HEK293T (cell line): ENCODE measurements at regions not wholly inside any gene's neighbourhood (a gene's known extent, or its start where the extent isn't known, plus 50 kb on each side); places are given as distances from the start of the nearest gene placed in this dataset.

Experiments
- CTCF ChIA-PET: fragments of 350-600 bp; formaldehyde crosslinking; extraction: SDS; loops from one replicate; lab custom pipeline; 2021; ENCODE audit warnings: antibody characterized with exemption, inconsistent platforms; lab: Yijun Ruan, JAX
- POLR2A ChIA-PET: fragments of 350-600 bp; formaldehyde crosslinking; extraction: SDS; loops from one replicate; lab custom pipeline; 2020; ENCODE audit warnings: antibody characterized with exemption, inconsistent platforms; lab: Yijun Ruan, JAX
- DNase-seq: peaks from one replicate; pipeline ENCODE4 v3.0.0; 2012; ENCODE audit warnings: mixed read lengths; ENCODE audit errors: extremely low spot score
- ARNT ChIP-seq: fragments of 450-650 bp; IDR thresholded peaks from 2 replicates; pipeline ENCODE4 v1.6.1; 2017; ENCODE audit warnings: mild to moderate bottlenecking
- BHLHE40 ChIP-seq: fragments of 450-650 bp; IDR thresholded peaks from 2 replicates; pipeline ENCODE4 v1.6.1; 2016; ENCODE audit warnings: mild to moderate bottlenecking, moderate library complexity, borderline replicate concordance
- CTBP1 ChIP-seq: fragments of 450-650 bp; IDR thresholded peaks from 2 replicates; pipeline ENCODE4 v1.6.1; 2016; ENCODE audit warnings: borderline replicate concordance
- ELF4 ChIP-seq: fragments of 450-650 bp; IDR thresholded peaks from 2 replicates; pipeline ENCODE4 v1.6.1; 2017; ENCODE audit warnings: antibody characterized with exemption
- FOXA1 ChIP-seq: fragments of 450-650 bp; IDR thresholded peaks from 2 replicates; pipeline ENCODE4 v1.6.1; 2016; ENCODE audit warnings: mild to moderate bottlenecking
- FOXK2 ChIP-seq: fragments of 450-650 bp; IDR thresholded peaks from 2 replicates; pipeline ENCODE4 v1.6.1; 2016; ENCODE audit warnings: mild to moderate bottlenecking
- FOXM1 ChIP-seq: fragments of 450-650 bp; IDR thresholded peaks from 2 replicates; pipeline ENCODE4 v1.6.1; 2017; ENCODE audit warnings: mild to moderate bottlenecking, borderline replicate concordance
- HDGF ChIP-seq: fragments of 450-650 bp; IDR thresholded peaks from 2 replicates; pipeline ENCODE4 v1.6.1; 2017; ENCODE audit warnings: antibody characterized with exemption, borderline replicate concordance
- L3MBTL2 ChIP-seq: fragments of 450-650 bp; conservative IDR thresholded peaks from 2 replicates; pipeline ENCODE4 v1.6.1; 2016; ENCODE audit warnings: mild to moderate bottlenecking
- LEF1 ChIP-seq: fragments of 450-650 bp; IDR thresholded peaks from 2 replicates; pipeline ENCODE4 v1.6.1; 2017; ENCODE audit warnings: mild to moderate bottlenecking, borderline replicate concordance
- NFRKB ChIP-seq: fragments of 450-650 bp; IDR thresholded peaks from 2 replicates; pipeline ENCODE4 v1.6.1; 2016; ENCODE audit warnings: mild to moderate bottlenecking, moderate library complexity
- SP1 ChIP-seq: fragments of 450-650 bp; IDR thresholded peaks from 2 replicates; pipeline ENCODE4 v1.6.1; 2017
- SUZ12 ChIP-seq: fragments of 450-650 bp; IDR thresholded peaks from 2 replicates; pipeline ENCODE4 v1.6.1; 2016; ENCODE audit warnings: mild to moderate bottlenecking
- TARDBP ChIP-seq: fragments of 450-650 bp; IDR thresholded peaks from 2 replicates; pipeline ENCODE4 v1.6.1; 2016
- ZNF384 ChIP-seq: fragments of 450-650 bp; IDR thresholded peaks from 2 replicates; pipeline ENCODE4 v1.6.1; 2016
- TF ChIP-seq, protein P1 (sequence below): fragments of 450-650 bp; IDR thresholded peaks from 2 replicates; pipeline ENCODE4 v1.6.1; 2016

DNA sequence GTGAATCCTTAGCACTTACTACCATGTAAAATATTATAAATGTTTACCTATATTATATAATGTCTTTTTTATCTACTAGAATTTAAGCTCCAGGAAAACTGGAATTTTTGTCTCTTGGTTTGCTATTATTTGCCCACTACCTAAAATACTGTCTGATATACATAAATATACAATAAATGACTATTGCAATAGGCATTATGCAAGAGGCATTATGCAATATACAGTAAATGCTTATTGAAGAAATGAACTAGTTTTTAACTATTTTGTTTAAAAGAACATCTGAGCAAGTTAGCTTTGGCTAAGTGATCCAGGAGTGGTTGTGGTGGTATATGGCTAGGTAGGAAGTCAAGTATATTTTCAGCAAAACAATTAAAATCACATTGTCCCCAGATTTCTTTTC, 640.2 kb upstream of the PKN2 start:
- no peak for DNase-seq
- ChIA-PET POLR2A (no interaction called here), CTCF (no interaction called here)
- TF ChIP-seq CTBP1 (no peak), NFRKB (no peak), HDGF (no peak), ARNT (no peak), SP1 (no peak), LEF1 (no peak), TARDBP (no peak), BHLHE40 (no peak), FOXM1 (no peak), ZNF384 (no peak), FOXK2 (no peak), ELF4 (no peak), SUZ12 (no peak), L3MBTL2 (no peak), FOXA1 (no peak)
- TF ChIP-seq, protein P1, sequence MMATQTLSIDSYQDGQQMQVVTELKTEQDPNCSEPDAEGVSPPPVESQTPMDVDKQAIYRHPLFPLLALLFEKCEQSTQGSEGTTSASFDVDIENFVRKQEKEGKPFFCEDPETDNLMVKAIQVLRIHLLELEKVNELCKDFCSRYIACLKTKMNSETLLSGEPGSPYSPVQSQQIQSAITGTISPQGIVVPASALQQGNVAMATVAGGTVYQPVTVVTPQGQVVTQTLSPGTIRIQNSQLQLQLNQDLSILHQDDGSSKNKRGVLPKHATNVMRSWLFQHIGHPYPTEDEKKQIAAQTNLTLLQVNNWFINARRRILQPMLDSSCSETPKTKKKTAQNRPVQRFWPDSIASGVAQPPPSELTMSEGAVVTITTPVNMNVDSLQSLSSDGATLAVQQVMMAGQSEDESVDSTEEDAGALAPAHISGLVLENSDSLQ, result no peak

DNA sequence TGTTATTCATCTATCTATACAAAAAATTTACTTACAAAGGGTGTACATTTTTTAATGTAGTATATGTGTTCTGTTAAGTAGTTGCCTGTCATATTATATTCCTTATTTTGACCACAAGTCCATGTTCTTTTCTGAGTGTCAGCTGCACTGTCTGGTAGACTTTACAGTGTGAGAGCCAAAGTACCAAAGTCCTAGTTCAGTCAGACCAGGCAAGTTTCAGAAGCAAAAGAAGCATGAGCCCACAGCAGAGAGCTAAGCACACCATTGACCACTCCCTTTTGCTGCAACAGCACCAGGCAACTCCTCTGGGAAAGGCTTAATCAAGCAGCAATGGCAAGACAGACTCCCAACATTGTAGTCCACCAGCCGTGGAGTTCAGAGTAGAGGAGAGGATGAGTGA, 631.9 kb upstream of the PKN2 start:
- TF ChIP-seq LEF1, result no peak
- TF ChIP-seq HDGF, result no peak
- no peak for TF ChIP-seq BHLHE40
- TF ChIP-seq ELF4, result no peak
- TF ChIP-seq SP1, result no peak
- TF ChIP-seq, protein P1, result no peak
- no peak for TF ChIP-seq TARDBP
- no peak for TF ChIP-seq FOXK2
- TF ChIP-seq CTBP1, result no peak
- TF ChIP-seq L3MBTL2, result no peak
- TF ChIP-seq SUZ12, result no peak
- TF ChIP-seq NFRKB, result no peak
- no peak for TF ChIP-seq FOXA1
- no peak for TF ChIP-seq FOXM1
- no peak for TF ChIP-seq ARNT
- ChIA-PET CTCF (no interaction called here), POLR2A (no interaction called here)
- no peak for DNase-seq

DNA sequence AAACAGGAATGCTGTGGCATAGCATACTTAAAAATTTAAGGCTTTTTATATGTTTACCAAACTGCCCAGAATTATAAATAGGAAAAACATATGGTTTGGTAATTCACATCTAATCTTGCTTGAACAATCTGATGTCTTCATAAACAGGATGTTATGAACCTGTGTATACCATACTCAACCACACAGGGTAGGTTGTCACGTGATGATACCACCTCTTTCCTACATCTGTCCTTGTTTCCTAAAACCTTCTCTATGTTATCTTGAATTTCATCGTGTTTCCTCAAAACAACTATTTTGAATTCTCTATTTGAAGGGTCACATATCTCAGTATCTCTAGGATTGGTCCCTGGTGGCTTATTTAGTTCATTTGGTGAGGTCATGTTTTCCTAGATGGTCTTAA, 631.0 kb upstream of the PKN2 start:
- ChIA-PET CTCF (no interaction called here), POLR2A (no interaction called here)
- DNase-seq, result no peak
- TF ChIP-seq FOXA1 (no peak), ELF4 (no peak), SP1 (no peak), HDGF (no peak), NFRKB (no peak)

DNA sequence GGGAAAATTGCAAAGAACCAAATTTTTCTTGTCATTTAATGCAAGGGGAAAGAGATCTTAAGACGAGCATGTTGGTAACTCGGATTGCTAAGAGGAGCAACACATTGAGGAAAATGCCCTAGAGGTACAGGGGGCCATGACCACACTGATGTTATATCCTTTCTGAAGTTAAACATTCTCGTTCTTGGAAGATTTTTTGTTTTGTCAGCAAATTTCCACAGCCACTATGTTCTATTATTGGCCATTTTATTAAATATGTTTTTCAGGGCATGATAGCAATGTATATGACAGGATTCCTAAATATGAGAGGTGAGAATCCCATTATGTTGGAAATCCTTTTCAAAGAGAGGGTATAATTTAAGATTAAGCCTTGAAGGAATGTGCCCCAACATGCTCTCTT, 627.2 kb upstream of the PKN2 start:
- CTCF ChIA-PET, result no interaction called here
- POLR2A ChIA-PET, result no interaction called here
- TF ChIP-seq, protein P1, result no peak
- TF ChIP-seq SUZ12, result no peak
- no peak for TF ChIP-seq ARNT
- no peak for TF ChIP-seq LEF1
- no peak for TF ChIP-seq ZNF384
- TF ChIP-seq NFRKB, result no peak
- TF ChIP-seq FOXM1, result no peak
- TF ChIP-seq FOXA1, result no peak
- TF ChIP-seq FOXK2, result no peak
- TF ChIP-seq ELF4, result no peak
- TF ChIP-seq SP1, result no peak
- DNase-seq, result no peak

DNA sequence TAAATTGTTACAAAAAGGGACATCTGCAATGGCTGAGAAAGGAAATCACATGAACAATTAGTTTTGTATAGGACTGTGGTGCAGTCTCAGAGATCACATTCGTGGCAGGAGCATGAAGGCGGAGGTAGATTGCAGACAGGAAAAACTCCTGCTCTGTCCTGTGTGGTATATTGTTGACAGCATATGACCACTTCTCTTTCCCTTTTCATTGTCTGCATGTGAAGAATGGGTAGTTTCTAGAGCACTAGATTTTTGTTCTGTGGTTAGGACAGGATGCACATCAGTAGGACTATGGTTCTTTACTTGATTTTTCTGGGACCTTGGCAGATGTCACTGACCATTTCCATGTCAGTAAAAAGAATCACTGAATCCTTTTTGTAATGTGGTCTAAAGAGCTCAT, 625.9 kb upstream of the PKN2 start:
- TF ChIP-seq ZNF384 (no peak), FOXM1 (no peak), HDGF (no peak), CTBP1 (no peak), FOXK2 (no peak), TARDBP (no peak), NFRKB (no peak), L3MBTL2 (no peak), FOXA1 (no peak), SUZ12 (no peak), ARNT (no peak), SP1 (no peak), ELF4 (no peak), BHLHE40 (no peak), LEF1 (no peak)
- TF ChIP-seq, protein P1, result no peak
- DNase-seq, result no peak
- CTCF ChIA-PET, result no interaction called here
- POLR2A ChIA-PET, result no interaction called here
